ENCODE measurements at regions not wholly inside any gene's neighbourhood (a gene's known extent, or its start where the extent isn't known, plus 50 kb on each side); places are given as distances from the start of the nearest gene placed in this dataset.

GRCh38 chr4:146098978-146099377 lies 76.5 kb upstream of the LSM6 start:
- Mint-ChIP-seq H3K27me3 (peaks cover 16% of the 10 kb centered on the region), H3K36me3 (ENCODE audit: low read depth) (no peaks in the 10 kb centered on the region)

DNA sequence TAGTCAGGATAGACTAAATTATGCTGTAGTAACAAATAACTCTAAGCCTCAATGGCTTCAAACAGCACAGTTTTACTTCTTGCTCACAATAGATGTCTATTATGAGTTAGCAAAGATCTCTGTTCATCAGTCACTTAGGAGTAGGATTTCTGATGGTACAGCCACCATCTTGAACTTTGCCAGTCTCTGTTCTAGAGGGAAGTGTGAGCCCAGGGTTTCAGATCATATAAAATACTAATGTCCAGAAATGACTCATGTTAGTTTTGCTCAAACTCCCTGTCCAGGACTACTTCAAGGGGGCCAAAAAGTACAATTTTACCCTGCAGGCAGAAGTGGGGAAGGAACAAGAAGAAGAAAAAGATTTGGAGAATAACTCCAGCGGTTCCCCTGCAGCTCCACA lies 77.1 kb upstream of the LSM6 start:
- Mint-ChIP-seq H3K9me3 (no peaks in the 10 kb centered on the region), H3K27ac (no peak overlapping the region), H3K4me1 (peaks cover 8% of the 10 kb centered on the region), H3K27me3 (peaks cover 16% of the 10 kb centered on the region), H3K36me3 (ENCODE audit: low read depth) (no peaks in the 10 kb centered on the region), H3K4me3 (no peak overlapping the region)
- peak; percentile 35 for ATAC-seq (replicated peaks)

More at GRCh38 chr4:146098978-146099377, 76.5 kb upstream of the LSM6 start:
- H3K4me1 Mint-ChIP-seq = peaks cover 8% of the 10 kb centered on the region
- no peaks in the 10 kb centered on the region for H3K9me3 Mint-ChIP-seq
- H3K4me3 Mint-ChIP-seq = no peak overlapping the region
- peak; percentile 26 for ATAC-seq (replicated peaks)
- no peak overlapping the region for H3K27ac Mint-ChIP-seq

DNA sequence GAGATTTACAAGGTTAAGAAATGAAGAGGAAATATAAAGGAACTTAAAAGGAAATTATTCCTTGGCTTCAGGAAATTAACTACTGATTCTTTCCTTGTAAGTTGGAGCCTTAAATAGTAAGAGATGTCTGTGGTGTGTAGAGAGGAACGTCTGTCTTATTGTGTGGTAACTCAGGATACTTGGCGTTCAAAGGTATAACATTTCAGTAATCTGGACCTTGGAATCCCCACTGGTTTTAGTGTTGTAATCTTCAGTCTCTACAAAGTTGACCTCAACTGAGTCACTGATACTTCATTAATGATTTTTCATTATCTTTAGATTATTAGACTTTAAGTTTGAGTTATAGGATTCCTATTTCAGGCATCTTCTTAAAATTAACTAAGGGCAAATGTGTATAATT lies 79.1 kb upstream of the LSM6 start:
- no peak for ATAC-seq (replicated peaks)
- H3K9me3 Mint-ChIP-seq = no peaks in the 10 kb centered on the region
- H3K27me3 Mint-ChIP-seq = peaks cover 15% of the 10 kb centered on the region
- H3K27ac Mint-ChIP-seq = no peak overlapping the region
- H3K4me1 Mint-ChIP-seq = peaks cover 8% of the 10 kb centered on the region
- H3K36me3 Mint-ChIP-seq (ENCODE audit: low read depth) = no peaks in the 10 kb centered on the region
- no peak overlapping the region for H3K4me3 Mint-ChIP-seq

GRCh38 chr4:146095860-146096259 lies 79.7 kb upstream of the LSM6 start:
- no peak overlapping the region for H3K27ac Mint-ChIP-seq
- H3K4me3 Mint-ChIP-seq = no peak overlapping the region
- H3K36me3 Mint-ChIP-seq (ENCODE audit: low read depth) = no peaks in the 10 kb centered on the region
- peaks cover 8% of the 10 kb centered on the region for H3K4me1 Mint-ChIP-seq
- ATAC-seq (replicated peaks) = no peak
- H3K27me3 Mint-ChIP-seq = peaks cover 11% of the 10 kb centered on the region
- H3K9me3 Mint-ChIP-seq = no peaks in the 10 kb centered on the region

- H3K27ac Mint-ChIP-seq = no peak overlapping the region
- peaks cover 8% of the 10 kb centered on the region for H3K4me1 Mint-ChIP-seq
- no peak for ATAC-seq (replicated peaks)
- H3K36me3 Mint-ChIP-seq (ENCODE audit: low read depth) = no peaks in the 10 kb centered on the region
- H3K27me3 Mint-ChIP-seq = peaks cover 13% of the 10 kb centered on the region
- H3K4me3 Mint-ChIP-seq = no peak overlapping the region
- no peaks in the 10 kb centered on the region for H3K9me3 Mint-ChIP-seq
Observed at GRCh38 chr4:146095091-146095690, 80.3 kb upstream of the LSM6 start.

DNA sequence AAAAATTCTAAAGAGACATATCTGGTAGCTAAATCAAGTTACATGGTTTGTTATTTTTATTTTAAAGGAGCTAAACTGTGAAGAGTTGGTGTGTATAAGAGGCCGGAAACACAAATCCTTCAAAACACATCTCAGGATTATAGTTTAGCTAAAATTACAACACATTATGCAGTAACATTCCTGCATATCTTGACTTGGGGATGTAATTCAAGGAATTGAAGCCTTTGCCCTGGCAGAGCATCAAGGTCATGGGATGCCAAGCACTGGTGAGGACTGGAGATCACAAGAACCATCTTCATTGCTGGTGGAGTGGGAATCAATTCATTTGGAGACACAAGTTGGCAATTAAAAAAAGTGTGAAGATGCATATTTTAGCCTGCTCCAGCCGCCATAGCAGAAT lies 86.8 kb upstream of the LSM6 start:
- H3K27ac Mint-ChIP-seq = no peak overlapping the region
- no peak overlapping the region for H3K4me3 Mint-ChIP-seq
- H3K9me3 Mint-ChIP-seq = no peaks in the 10 kb centered on the region
- H3K27me3 Mint-ChIP-seq = peaks cover 17% of the 10 kb centered on the region
- no peaks in the 10 kb centered on the region for H3K36me3 Mint-ChIP-seq (ENCODE audit: low read depth)
- ATAC-seq (replicated peaks) = no peak
- no peaks in the 10 kb centered on the region for H3K4me1 Mint-ChIP-seq

- Mint-ChIP-seq H3K27ac (no peak overlapping the region), H3K36me3 (ENCODE audit: low read depth) (no peaks in the 10 kb centered on the region), H3K4me3 (no peak overlapping the region), H3K9me3 (no peaks in the 10 kb centered on the region), H3K27me3 (peaks cover 20% of the 10 kb centered on the region), H3K4me1 (no peaks in the 10 kb centered on the region)
- no peak for ATAC-seq (replicated peaks)
Observed at GRCh38 chr4:146087856-146088255, 87.7 kb upstream of the LSM6 start.

- peaks cover 28% of the 10 kb centered on the region for H3K27me3 Mint-ChIP-seq
- no peaks in the 10 kb centered on the region for H3K9me3 Mint-ChIP-seq
- no peaks in the 10 kb centered on the region for H3K4me1 Mint-ChIP-seq
- no peaks in the 10 kb centered on the region for H3K36me3 Mint-ChIP-seq (ENCODE audit: low read depth)
- ATAC-seq (replicated peaks) = no peak
- no peak overlapping the region for H3K27ac Mint-ChIP-seq
- H3K4me3 Mint-ChIP-seq = no peak overlapping the region
Observed at GRCh38 chr4:146076081-146076480, 99.4 kb upstream of the LSM6 start.

DNA sequence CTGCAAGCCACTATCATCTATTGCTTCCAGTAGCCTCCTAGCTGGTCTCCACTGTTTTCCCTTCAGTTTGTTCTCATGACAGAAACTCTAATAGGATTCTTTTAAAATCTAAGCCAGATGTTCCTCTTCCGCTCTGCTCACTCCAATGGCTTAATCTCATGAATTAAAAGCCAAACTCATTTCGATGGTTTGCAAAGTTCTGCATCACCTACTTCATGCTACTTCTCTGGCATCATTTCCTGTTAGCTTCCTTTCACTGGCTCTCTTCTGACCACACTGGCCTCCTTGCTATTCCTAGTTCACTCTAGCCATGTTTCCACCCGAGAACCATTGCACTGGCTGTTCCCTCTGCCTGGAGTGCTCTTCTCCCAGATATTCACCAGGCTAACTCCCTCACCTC lies 102.0 kb upstream of the LSM6 start:
- no peak for ATAC-seq (replicated peaks)
- Mint-ChIP-seq H3K4me3 (no peak overlapping the region), H3K36me3 (ENCODE audit: low read depth) (no peaks in the 10 kb centered on the region), H3K4me1 (no peaks in the 10 kb centered on the region), H3K9me3 (no peaks in the 10 kb centered on the region), H3K27me3 (peaks cover 25% of the 10 kb centered on the region), H3K27ac (no peak overlapping the region)

DNA sequence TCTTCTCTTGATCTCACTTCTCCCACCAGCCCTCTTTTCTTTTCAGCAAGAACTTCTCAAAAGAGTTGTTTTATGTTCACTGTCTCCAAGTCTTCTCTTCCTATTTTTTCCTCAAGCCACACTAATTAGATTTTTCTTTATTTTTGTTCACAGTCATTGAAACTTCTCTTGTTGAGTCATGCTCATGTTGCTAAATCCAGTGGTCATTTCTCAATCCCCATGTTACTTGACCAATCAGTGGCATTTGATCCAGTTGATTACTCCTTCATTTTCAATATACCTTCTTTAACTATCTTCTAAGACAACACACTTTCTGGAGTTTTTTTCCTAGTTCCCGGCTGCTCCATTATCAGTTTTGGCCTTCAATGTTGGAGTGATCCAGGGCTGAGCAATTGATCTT lies 103.1 kb upstream of the LSM6 start:
- no peak overlapping the region for H3K27ac Mint-ChIP-seq
- H3K36me3 Mint-ChIP-seq (ENCODE audit: low read depth) = no peaks in the 10 kb centered on the region
- no peak for ATAC-seq (replicated peaks)
- H3K9me3 Mint-ChIP-seq = no peaks in the 10 kb centered on the region
- peaks cover 25% of the 10 kb centered on the region for H3K27me3 Mint-ChIP-seq
- H3K4me1 Mint-ChIP-seq = no peaks in the 10 kb centered on the region
- no peak overlapping the region for H3K4me3 Mint-ChIP-seq

DNA sequence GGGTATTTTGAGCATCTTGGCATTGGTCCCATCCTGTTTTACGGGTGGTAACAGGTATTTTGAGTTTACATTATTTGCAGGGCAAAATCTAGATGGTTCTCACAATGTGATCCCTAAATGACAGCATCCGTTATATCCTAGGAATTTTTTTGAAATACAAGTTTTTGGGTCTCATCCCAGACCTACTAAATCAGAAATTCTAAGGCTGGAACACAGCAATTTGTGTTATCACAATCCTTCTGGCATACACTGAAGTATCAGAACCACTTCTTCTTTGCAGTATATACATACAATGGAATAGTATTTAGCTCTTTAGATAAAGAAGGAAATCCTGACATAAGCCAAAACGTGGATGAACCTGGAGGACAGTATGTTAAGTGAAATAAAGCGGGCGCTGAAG lies 104.1 kb upstream of the LSM6 start:
- Mint-ChIP-seq H3K27me3 (peaks cover 19% of the 10 kb centered on the region), H3K4me1 (no peaks in the 10 kb centered on the region), H3K27ac (no peak overlapping the region), H3K9me3 (no peaks in the 10 kb centered on the region), H3K36me3 (ENCODE audit: low read depth) (no peaks in the 10 kb centered on the region), H3K4me3 (no peak overlapping the region)
- ATAC-seq (replicated peaks) = no peak

DNA sequence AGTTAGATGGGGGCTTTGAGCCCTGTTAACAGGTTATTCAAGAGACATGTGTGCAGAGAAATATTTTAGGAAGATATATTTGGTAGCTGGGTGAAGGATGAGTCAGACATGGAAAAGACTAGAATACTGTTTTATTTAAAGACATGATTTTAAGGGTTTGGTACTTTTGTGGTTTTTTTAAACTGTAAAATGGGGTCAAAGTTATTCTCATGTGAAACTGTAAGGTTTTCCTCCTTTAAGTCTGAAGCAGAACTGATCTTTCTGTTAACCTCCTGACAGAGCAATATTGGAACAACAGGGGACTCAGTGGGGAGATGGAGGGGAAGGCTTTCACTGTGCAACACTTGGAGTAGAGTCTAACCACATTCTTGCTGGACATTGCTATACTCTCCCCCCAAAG lies 112.4 kb upstream of the LSM6 start:
- Mint-ChIP-seq H3K27ac (no peak overlapping the region), H3K9me3 (no peaks in the 10 kb centered on the region), H3K4me1 (no peaks in the 10 kb centered on the region), H3K36me3 (ENCODE audit: low read depth) (no peaks in the 10 kb centered on the region), H3K4me3 (no peak overlapping the region), H3K27me3 (peaks cover 16% of the 10 kb centered on the region)
- no peak for ATAC-seq (replicated peaks)

DNA sequence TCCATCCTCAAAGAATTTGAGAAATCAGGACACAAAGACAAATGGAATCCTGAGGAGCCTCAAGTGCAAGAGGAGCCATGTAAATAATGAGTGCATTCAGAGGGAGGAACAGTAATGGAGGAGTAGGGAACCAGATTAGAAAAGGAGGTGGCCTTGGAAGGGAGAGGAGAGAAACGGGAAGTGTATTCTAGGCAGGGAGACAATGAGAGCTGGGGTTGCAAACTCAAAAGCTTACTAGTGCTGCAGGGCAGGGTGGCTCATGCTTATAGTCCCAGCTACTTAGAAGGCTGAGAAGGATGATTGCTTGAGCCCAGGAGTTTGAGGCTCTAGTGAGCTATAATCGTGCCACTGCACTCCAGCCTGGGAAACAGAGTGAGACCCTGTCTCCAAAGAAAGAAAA lies 113.2 kb upstream of the LSM6 start:
- Mint-ChIP-seq H3K4me1 (no peaks in the 10 kb centered on the region), H3K27me3 (peaks cover 16% of the 10 kb centered on the region), H3K27ac (no peak overlapping the region)

DNA sequence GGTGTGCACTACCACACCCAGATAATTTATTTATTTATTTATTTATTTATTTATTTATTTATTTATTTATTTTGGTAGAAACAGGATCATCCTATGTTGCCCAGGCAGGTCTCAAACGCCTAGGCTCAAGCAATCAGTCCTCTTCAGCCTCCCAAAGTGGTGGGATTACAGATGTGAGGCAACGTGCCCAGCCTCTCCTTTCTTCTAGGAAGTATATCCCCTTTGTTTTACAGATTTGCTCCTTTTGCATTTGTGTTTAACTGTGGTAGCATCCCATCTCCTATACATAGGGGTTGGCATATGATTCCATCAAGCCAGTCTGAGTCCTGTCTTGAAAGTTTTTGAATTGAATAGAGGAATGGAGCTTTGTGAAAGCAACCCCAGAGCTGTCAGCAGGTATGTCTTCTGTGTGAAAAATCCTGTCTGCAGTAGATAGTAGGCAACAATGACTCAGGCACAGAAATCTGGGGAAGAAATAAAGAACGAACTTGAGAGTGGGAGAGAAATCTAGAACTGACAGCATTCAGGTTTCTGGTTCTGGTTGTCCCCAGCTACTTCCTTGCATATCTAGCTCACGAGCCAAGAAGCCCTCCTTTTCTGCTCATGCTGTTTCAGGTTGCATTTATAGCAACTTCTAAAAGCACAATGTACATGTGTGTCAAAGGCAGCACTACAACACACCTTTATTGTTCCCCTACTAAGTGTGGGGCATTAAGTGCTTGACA lies 113.7 kb upstream of the LSM6 start:
- Mint-ChIP-seq H3K27ac (no peak overlapping the region), H3K4me1 (no peaks in the 10 kb centered on the region), H3K27me3 (peaks cover 16% of the 10 kb centered on the region), H3K4me3 (no peak overlapping the region), H3K9me3 (no peaks in the 10 kb centered on the region), H3K36me3 (ENCODE audit: low read depth) (no peaks in the 10 kb centered on the region)
- no peak for ATAC-seq (replicated peaks)

More for the DNA sequence above, 113.2 kb upstream of the LSM6 start:
- H3K9me3 Mint-ChIP-seq = no peaks in the 10 kb centered on the region
- ATAC-seq (replicated peaks) = no peak
- H3K4me3 Mint-ChIP-seq = no peak overlapping the region
- no peaks in the 10 kb centered on the region for H3K36me3 Mint-ChIP-seq (ENCODE audit: low read depth)

- Mint-ChIP-seq H3K4me3 (no peak overlapping the region), H3K4me1 (no peaks in the 10 kb centered on the region), H3K27ac (no peak overlapping the region), H3K9me3 (no peaks in the 10 kb centered on the region), H3K36me3 (ENCODE audit: low read depth) (no peaks in the 10 kb centered on the region), H3K27me3 (peaks cover 19% of the 10 kb centered on the region)
- ATAC-seq (replicated peaks) = no peak
Observed at GRCh38 chr4:146059865-146060264, 115.7 kb upstream of the LSM6 start.

Data from activated T-helper 17 cell treated with anti-CD3 and anti-CD28 coated beads, Interleukin-2, amount 50 U/mL, for 72 hours (primary cell).